HG03135 (cell line): ENCODE measurements at regions not wholly inside any gene's neighbourhood (a gene's known extent, or its start where the extent isn't known, plus 50 kb on each side); places are given as distances from the start of the nearest gene placed in this dataset.
"Not testable (repeated sequence)": the region's sequence is repeated elsewhere in the genome, so short reads cannot be mapped to it uniquely, and the experiment has no call there.

Source experiments
- ATAC-seq: cut with Tn5 transposase; IDR thresholded peaks from one replicate; pipeline ENCODE4 v1.9.1; 2021; ENCODE audit warnings: mild to moderate bottlenecking, moderate library complexity; ENCODE audit not compliant: unreplicated experiment

GRCh38 chr13:86253497-86253896 is 454.3 kb upstream of the SLITRK6 start:
- not testable (repeated sequence) for ATAC-seq

GRCh38 chr13:86255820-86256219 is 456.6 kb upstream of the SLITRK6 start:
- not testable (repeated sequence) for ATAC-seq

GRCh38 chr13:86269511-86269910 is 470.3 kb upstream of the SLITRK6 start:
- no peak for ATAC-seq

- ATAC-seq = no peak
Measured at GRCh38 chr13:86282442-86282841, 483.2 kb upstream of the SLITRK6 start.

- no peak for ATAC-seq
Measured at GRCh38 chr13:86283031-86283430, 483.8 kb upstream of the SLITRK6 start.

- no peak for ATAC-seq
Measured at GRCh38 chr13:86298725-86299124, 499.5 kb upstream of the SLITRK6 start.

GRCh38 chr13:86299128-86299527 is 499.9 kb upstream of the SLITRK6 start:
- ATAC-seq = no peak

- no peak for ATAC-seq
Measured at GRCh38 chr13:86309881-86310280, 510.7 kb upstream of the SLITRK6 start.

- no peak for ATAC-seq
Measured at GRCh38 chr13:86313421-86313820, 514.2 kb upstream of the SLITRK6 start.

GRCh38 chr13:86318450-86318849 is 519.2 kb upstream of the SLITRK6 start:
- ATAC-seq = no peak

- no peak for ATAC-seq
Measured at GRCh38 chr13:86324191-86324590, 525.0 kb upstream of the SLITRK6 start.

- no peak for ATAC-seq
Measured at GRCh38 chr13:86355301-86355700, 556.1 kb upstream of the SLITRK6 start.

- ATAC-seq = no peak
Measured at GRCh38 chr13:86357106-86357505, 557.9 kb upstream of the SLITRK6 start.

- not testable (repeated sequence) for ATAC-seq
Measured at GRCh38 chr13:86363749-86364148, 564.5 kb upstream of the SLITRK6 start.

- no peak for ATAC-seq
Measured at GRCh38 chr13:86368924-86369323, 569.7 kb upstream of the SLITRK6 start.

- no peak for ATAC-seq
Measured at GRCh38 chr13:86377451-86377850, 578.2 kb upstream of the SLITRK6 start.

- ATAC-seq = no peak
Measured at GRCh38 chr13:86378628-86379027, 579.4 kb upstream of the SLITRK6 start.

GRCh38 chr13:86383151-86383550 is 583.9 kb upstream of the SLITRK6 start:
- no peak for ATAC-seq

GRCh38 chr13:86383561-86383960 is 584.3 kb upstream of the SLITRK6 start:
- ATAC-seq = no peak

- no peak for ATAC-seq
Measured at GRCh38 chr13:86397635-86398034, 598.4 kb upstream of the SLITRK6 start.

- ATAC-seq = no peak
Measured at GRCh38 chr13:86399572-86399971, 600.4 kb upstream of the SLITRK6 start.

GRCh38 chr13:86402500-86402899 is 603.3 kb upstream of the SLITRK6 start:
- ATAC-seq = no peak

GRCh38 chr13:86403181-86403580 is 604.0 kb upstream of the SLITRK6 start:
- ATAC-seq = no peak
